ENCODE measurements at regions not wholly inside any gene's neighbourhood (a gene's known extent, or its start where the extent isn't known, plus 50 kb on each side); places are given as distances from the start of the nearest gene placed in this dataset.

GRCh38 chr16:48845261-48845660, 235.3 kb upstream of the N4BP1 start:
- TF ChIP-seq POLR2A (IDR thresholded peaks at IDR 0.05) (no peak), CTCF (IDR thresholded peaks at IDR 0.05) (no peak)
